LoVo (cell line): ENCODE measurements at regions not wholly inside any gene's neighbourhood (a gene's known extent, or its start where the extent isn't known, plus 50 kb on each side); places are given as distances from the start of the nearest gene placed in this dataset.

Experiments
- DNase-seq: peaks from one replicate; pipeline ENCODE4 v3.0.0-alpha.2; 2016; ENCODE audit warnings: low spot score

DNA sequence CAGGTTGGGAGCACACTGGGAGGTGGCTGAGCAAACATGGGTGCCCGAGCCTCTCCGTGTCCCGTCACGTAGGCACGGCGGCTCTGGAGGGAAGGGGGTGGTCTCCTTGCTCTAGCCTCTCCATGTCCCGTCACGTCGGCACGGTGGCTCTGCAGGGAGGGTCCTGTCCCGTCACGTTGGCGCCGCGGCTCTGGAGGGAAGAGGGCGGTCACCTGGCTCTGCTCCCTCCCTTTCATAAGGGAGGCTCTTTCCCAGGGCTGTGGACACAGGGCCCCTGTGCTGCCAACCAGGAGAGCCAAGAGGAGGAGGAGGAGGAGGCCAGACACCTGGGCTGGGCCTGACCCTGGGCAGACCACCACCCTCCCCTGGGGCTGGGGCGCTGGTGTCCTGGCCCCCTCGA lies 1173.7 kb downstream of the BRD1 start:
- DNase-seq = no peak

DNA sequence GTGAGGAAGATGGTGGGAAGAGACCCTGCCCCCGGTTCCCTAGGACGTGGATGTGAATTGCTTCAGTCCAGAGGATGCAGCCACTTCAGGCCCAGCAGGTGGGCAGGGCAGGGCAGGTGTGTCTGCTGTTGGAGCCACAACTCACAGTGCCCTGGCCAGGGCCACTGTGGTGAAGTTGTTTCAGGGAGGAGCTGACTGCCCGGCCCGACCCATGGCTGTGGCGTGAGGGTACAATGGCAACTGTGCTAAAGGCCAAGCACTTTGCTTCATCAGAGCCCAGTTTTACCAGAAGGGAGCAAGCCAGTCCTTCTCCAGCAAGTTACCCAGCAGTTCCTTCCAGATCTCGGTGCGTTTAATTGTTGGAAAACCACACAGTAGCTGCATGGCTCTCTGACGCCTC lies 1174.4 kb downstream of the BRD1 start:
- no peak for DNase-seq

DNA sequence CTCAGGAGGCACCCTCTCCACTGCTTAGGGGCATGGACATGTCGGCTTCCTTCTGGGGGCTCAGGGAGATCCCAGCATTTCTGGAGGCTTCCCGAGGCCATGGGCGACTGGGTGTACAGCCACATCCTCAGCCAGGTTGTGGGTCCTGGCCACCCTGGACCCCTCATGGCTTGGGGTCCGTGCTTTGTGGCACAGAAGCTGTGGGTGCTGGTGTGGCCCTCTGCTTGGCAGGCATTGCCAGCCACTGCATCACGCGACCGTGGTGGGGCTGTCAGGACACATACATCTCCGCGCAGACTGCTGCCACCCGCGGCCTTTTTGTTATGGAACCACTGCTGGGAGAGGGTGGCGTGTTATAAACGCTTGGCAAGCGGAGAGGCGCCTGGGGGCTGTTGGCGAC lies 1174.9 kb downstream of the BRD1 start:
- no peak for DNase-seq

DNA sequence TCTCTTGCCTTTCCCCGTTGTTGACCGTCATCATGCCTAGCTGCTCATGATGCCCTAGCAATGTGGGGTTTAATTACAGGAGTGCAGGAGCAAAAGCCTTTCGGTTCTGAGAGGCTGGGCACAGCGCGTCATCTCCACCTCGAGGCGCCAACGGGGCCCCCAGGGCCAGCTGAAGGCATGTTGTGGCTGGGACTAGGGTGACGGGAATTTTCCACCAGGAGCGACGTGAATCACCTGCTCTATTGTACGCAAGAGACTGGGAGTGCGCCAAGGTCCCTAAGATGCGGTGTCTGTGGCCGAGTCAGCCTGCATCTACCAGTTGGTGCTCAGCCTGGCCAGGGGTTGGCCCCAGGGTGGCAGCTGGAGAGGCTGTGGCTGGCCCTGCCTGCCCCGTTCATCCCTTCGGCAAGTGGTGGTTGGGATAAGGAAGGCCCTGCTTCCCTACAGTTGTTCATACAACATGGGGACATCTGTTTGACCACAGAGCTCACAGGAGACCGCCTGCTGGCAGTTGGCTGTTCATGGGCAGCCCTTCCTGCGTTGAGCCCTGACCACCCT lies 1175.6 kb downstream of the BRD1 start:
- DNase-seq = no peak

DNA sequence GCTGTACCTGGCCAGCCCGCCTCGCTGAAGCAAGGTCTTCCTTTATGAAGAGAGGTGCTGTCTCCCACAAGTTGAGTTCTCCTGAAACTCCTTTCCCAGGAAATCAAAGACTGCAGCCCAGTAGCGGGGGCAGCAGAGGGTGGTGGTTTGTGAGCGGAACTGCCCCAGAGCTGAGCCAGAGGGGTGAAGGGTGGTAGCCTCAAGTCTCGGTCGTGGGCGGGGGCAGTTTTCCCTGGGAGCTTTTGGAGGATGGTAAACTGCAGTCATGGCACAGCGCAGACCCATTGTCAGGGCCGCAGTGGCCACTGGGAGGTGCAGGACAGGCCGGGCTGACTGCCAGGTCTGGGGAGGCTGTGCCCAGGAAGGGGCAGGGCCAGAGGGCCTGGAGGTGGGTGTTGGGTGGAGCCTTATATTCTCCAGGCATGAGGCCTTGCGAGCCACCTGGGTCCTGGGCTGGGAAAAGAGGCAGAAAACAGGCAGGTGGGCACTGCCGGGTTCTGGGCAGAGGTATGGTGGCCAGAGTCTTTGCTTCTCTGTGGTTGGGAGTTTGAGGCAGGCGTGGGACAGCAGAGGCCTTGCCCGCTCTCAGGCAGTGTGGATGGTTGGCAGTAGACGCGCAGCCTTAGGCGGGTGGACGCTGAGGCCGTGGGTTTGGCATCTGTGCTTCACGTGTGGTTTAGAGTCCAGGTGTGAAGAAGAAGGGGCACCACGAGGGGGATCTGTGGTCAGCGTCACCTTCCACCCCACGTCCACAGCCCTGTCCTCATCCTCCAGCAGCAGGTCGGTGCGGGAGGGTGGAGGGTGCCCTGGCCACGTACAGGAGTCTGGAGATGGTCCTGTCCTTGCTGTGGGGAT lies 1176.4 kb downstream of the BRD1 start:
- no peak for DNase-seq

DNA sequence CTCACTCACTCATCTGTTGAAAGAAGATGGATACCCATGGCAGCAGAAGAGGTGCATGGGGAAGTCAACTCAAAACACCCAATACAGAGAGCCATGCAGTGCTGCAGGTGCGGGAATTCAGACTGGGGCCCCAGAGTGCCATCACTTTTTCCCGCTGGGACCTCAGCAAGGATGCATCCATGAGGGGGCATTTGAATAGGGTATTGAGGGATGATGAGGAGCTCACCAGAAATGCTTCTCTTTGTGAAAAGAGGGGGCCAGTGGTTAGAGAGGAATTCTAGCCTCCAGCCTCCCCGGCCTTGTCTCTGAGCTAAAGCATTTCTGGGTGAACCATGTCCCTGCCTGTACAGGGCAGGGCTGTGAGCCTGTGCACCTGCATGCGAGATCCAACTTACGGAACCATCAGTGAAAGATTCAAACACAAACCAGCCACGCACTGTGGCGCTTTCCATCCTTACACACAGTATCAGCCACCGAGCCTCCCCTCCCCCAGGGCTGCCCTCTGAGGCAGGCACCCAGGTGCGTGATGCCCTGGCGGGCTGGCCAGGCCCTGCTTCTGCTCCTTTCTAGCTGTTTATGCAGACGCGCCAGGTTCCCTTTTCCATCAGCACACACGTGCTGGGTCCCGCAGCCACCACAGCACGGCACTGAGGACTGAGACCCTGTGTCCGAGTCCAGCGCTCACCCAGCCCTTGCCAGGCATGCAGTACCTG lies 1177.2 kb downstream of the BRD1 start:
- no peak for DNase-seq

DNA sequence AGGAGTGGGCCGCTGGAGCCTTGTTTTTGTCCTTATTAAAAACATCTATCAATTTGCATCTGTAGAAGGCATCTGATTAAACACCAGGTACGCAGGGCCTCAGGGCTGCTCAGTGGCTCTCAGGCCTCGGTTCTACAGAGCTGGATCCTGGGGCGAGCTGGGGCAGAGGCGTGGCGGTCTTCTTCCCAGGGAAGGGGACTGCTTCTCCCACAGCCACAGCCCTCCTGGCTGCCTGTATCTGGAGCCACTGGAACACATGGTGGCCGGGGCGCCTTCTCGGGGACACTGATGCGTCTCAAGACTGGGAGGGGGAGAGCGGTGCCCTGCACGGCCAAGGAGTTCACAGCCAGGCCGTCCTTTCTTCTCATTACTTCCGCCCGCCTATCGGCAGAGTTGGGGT lies 1178.2 kb downstream of the BRD1 start:
- no peak for DNase-seq

DNA sequence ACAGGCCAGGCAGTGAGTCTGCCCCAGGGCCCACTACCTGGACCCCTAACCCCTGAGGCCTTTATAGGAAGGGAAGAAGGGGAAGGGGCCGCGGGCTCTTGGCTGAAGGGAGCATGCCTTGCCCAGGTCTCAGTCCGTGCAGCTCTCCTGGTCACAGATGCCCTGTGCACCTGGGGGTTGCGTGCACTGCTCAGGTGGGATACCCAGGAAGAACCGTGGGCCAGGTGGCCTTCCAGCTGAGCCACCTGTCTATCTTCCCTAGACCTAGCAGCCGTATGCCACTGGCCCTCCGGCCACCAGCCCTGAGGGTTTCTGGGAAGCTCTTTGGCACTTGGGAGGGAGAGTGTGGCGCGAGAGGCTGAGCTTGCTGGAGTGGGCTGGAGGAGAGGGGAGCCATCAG lies 1178.6 kb downstream of the BRD1 start:
- no peak for DNase-seq

DNA sequence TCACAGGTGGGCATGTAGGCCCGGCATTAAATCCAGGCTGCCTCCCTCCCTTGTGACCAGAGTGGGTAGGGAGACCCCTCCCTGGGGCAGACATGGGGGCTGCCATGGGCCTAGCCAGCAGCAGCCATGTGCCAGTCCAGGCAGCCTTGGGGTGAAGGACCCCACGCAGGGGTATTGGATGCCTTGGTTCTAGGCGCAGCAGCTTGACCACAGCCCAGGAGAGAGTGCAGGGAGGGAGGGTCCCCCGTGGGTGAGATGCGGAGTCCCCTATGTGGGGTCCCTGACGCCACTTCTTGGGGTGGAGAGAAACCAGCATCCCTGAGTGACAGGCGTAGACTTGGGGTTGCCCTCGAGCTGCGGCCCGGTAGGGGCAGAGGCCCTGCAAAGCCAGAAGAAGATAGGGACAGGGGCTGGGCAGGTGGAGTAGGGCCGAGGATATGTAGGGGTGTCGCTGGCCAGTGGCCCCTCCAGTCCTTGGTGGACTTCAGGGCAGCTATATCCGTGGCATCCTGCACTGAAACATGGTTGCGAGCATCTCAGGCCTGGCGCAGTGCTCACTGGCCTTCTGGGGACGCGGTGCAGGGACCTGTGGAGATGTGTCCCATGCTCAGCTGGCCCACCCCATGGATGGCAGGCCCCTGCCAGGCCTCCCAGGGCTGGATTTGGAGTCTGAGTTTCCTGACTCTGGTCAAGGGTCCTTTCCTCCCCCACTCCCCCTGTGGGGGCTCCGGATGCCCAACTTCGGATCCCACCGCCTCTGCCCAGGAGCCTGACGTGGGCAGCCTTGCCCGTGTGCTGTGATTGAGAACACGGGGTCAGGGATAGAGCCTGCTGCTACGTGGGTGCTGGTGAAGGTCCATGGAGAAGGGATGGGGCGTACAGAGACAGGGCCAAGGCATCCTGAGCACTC lies 1179.8 kb downstream of the BRD1 start:
- DNase-seq = no peak

DNA sequence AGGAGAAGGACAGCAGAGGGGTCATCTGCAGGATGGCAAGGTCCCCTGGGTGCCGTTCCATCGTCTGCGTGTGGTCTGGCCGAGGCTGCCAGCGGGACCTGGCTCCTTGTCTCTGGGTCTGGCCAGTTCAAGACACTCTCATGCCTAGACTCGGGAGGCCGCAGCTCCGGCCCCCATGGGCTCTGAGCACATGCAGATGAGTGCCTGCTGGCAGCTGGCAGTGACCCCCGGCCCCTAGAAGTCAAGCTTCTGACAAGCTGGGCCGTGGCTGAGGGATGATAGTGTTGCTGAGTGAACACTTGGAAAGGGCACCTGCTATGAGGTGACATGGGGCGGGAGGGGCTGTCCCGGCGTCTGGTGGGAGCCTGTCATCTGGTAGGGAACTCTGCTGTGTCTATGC lies 1180.6 kb downstream of the BRD1 start:
- no peak for DNase-seq

DNA sequence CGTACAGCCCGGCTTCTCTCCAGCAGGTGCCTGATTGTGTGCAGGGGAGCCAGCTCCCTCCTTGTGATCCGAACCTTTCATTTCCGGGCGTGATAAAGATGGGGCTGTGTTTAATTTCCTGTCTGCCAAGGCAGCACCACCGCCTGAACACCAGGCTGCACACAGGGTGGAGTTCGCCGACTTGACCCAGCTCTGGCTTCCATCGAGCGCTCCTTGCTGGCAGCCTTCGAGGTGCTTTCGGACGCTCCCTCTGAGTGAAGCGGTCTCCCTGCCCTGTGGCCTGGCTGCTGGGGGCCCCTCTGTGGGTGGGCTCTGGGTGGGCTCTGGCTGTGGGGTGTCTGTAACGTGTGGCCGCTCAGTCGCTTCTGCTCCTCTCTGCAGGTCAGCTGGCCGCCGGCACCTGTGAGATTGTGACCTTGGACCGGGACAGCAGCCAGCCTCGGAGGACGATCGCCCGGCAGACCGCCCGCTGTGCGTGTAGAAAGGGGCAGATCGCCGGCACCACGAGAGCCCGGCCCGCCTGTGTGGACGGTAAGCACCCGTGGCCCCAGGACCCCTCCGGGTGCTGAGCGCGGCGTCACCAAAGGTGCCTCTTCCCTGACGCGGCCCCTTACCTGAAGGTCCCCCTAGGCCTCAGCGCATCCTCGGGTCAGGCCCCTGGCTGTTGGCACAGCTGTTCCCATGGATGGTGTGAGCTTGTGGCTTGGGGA lies 1181.3 kb downstream of the BRD1 start:
- DNase-seq = no peak

DNA sequence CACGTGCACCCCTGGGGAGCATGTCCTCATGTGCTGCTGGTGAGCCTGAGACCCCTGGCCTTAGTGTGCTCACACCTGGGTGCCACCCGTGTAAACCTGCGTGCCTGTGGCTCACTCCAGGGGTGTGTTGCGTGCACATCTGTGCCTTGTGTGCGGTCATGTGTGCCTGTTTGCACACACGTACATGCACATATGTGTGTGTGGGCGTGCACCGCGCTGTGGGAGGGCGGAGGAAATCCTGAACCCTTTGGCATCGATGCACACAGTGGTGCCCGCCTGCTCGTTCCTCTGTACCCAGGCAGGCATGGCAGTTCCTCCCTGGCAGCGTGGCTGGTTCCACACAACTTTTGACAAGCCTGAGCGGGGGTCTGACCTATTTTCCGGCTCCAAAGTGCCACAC lies 1181.9 kb downstream of the BRD1 start:
- no peak for DNase-seq

DNA sequence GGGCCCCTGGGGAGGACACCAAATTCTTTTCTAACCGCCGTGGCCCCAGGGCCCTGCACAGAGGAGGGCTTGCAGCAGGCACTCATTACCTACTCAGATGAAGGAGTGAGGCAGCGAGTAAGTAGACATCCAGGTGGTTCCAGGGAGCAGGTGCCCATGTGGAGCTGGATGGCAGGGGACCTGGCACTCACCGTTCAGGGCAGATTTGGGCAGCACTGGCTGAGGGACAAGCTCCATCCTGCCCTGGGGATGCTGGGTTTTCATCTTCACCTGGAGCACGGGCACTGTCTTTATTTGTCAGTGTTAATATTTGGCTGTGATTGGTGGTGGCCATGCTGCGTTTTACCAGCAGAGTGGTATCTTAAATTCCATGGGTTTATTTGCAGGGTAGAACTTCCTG lies 1182.7 kb downstream of the BRD1 start:
- DNase-seq = no peak

DNA sequence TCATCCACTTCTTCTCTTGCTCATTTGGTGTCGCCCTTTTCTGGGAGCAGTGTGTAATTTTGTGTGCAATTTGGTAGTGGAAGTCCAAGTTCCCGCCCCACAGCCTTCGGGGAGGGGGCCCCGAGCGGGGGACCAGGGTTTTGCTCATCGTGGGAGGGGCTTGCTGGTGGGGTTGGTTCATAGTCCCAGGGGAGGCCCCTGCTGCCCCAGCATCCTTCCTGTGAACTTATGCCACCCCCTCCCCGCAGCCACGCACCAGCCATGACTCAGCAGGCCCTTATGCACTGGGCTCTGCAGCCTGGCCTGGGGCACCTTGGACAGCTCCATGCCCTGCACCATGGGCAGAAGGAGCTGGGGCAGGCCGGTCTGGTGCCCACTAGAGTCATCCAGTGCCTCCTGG lies 1183.6 kb downstream of the BRD1 start:
- DNase-seq = no peak

DNA sequence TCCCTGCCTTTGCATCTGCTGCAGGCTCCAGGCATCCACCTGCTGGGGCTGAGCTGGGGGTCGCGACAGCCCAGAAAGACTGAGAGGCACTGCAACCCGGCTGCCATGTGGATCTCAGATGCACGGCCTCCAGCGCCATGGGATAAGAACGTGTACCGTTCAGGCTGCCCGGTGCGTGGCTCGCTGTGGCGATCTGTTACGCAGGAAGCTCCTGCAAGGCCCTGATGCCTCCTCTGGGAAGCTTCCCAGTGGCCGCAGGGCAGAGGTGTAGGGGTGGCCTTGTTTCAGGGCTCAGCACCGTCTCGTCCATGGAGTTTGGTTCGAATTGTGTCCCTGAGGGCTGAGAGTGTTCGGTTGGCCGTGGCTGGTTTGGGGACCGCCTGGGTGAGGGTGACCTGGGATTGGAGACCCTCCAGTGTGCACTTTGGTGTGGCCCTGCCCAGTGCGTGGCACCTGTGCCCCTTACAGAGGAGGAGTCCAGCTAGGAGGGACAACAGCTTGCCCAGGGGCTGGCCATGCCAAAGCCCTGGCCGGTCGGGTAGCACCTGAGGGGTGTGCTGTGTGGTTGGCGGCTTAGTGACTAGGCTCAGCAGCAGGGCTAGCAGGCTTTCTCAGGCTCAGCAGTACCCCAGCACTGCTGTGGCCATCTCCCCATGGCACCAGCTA lies 1184.5 kb downstream of the BRD1 start:
- DNase-seq = no peak

DNA sequence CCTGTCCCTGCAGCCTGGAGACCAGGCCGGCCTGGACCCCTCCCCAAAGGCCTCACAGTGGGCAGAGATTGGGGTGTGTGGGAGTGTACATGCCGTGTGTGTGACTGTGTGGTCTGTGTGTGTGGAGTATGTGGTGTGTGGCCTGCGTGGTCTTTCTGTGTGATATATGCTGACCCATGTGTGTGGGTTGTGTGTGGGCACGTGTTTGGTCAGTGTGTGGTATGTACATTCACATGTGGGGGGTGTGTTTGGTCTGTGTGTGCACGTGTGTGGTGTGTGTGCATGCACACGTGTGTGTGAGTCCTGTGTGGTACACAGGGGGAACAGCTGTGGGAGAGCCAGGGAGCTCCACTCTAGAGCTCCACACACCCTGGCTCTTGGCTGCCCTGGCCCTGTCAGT lies 1185.1 kb downstream of the BRD1 start:
- no peak for DNase-seq

DNA sequence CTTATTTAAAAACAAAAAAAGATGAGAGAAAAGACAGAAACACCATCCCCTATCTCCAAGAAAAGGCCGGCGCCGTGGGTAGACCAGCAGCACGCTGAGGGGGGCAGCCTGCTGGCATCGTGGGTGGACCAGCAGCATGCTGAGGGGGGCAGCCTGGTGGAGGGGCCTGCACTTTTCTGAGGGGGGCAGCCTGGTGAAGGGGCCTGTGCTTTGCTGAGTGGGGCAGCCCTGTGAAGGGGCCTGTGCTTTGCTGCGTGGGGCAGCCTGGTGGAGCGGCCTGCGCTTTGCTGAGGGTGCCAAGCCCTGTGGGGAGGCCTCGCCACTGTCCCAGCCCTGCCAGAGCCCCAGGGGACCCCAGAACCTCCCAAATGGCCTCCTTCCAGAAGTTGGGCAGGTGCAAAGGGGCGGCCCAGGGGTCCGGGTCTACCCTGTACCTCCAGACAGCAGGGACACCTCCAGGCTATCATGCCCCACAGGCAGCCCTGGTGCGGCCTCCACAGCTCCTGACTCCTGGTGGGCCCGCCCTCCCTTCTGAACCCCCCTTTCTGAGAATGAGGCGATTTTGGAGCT lies 1185.7 kb downstream of the BRD1 start:
- no peak for DNase-seq

DNA sequence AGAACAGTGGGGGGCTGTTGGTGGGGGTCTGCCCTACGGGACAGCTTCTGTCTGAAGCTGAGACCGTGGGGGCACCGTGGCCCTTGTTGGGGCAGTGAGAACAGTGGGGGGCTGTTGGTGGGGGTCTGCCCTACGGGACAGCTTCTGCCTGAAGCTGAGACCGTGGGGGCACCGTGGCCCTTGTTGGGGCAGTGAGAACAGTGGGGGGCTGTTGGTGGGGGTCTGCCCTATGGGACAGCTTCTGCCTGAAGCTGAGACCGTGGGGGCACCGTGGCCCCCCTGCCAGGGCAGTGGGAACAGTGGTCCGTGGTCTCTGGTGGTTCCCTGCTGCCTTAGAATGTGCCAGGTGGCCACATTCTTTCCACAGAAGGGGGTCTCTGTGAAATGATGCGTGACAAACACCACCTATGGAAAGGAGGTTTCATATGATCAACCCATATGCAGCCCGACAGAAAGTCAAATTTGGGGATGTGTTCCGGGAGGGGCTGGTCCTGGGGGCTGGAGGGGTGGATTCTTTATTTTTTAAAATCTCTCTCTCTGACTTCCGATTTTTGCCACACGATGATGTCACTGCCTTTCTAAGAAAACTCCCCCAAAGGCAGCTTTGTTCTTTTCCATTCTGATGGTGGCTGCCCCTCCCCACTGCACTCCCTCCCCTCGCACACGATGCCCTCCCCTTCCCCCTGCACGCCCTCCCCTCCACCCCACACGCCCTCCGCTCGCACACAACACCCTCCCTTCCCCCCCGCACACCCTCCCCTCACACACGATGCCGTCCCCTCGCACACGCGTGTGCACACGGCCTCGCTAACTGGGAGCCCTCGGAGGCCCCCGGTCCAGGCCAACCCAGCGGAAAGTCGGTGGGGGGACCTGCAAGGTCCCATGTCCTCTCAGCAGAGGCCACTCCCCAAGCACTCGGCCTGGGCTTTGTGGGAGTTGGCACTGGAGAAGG lies 1186.5 kb downstream of the BRD1 start:
- no peak for DNase-seq

DNA sequence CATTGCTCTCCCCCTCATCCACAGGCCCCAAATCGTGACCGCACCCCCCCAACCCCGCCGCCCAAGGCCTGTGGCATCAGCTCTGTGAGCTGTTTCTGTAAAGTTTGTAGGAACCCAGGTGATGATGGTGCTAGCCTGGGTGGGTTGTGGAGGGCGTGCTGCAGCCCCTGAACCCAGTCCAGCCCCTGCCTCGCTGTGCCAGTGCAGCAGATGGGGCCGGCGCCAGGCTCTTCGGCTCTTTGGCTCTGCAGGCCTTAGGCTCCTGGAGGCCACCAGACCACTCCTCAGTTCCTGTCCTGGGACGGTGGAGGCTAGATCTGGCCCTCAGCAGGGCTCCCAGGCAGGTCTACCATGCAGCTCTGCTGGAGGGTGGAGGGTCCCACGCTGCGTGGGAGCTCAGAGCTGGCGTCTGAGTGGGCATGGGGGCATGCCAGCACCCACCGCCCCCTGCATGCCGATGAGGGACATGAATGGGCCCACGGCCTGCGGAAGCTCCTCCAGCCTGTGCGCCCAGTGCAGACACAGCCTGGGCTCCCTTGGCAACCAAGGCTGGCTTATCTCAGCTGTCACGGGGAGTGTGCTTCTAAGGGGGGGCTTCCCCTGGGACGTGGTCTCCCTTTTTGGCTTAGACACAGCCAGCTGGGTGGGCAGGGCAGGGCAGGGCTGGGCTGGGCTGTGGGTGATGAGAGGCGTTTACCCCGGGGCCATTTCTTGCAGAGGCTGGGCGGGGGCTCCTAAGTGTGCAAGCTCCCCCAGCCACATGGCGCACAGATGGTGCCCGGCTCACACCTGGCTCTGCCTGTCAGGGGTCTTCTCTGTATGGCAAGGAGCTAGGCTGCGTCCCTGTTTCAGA lies 1187.6 kb downstream of the BRD1 start:
- no peak for DNase-seq
